H1 (cell line): ENCODE measurements at regions not wholly inside any gene's neighbourhood (a gene's known extent, or its start where the extent isn't known, plus 50 kb on each side); places are given as distances from the start of the nearest gene placed in this dataset.

Experiments
- CTCF ChIA-PET: fragments of 300-600 bp; sonication (Branson Sonifier 250); formaldehyde crosslinking; loops from one replicate; lab custom pipeline; 2021; ENCODE audit not compliant: partially characterized antibody; lab: Charles Lee
- POLR2A ChIA-PET: fragments of 300-600 bp; sonication (Branson Sonifier 250); formaldehyde crosslinking; loops from one replicate; lab custom pipeline; 2021; ENCODE audit warnings: inconsistent platforms; ENCODE audit not compliant: partially characterized antibody; lab: Charles Lee
- DNase-seq, 2 experiments: peaks; one replicate each; pipeline versions ENCODE4 v3.0.0 to v3.0.0-alpha.2; 2010 to 2022; ENCODE audit warnings: low spot score in 2 of 2, low read depth in 1 of 2, mixed read lengths in 1 of 2
- FAIRE-seq: peaks from 2 replicates; lab custom pipeline; 2011; peaks lifted over from hg19 to GRCh38; lab: Jason Lieb, UNC
- H2AFZ ChIP-seq: 2 replicates; pipeline ENCODE4 v1.8.1; 2012; ENCODE audit warnings: low read length, inconsistent platforms
- H2AK5ac ChIP-seq: 2 replicates; pipeline ENCODE4 v1.6.1; 2013; ENCODE audit warnings: low read depth, low read length
- H2BK120ac ChIP-seq: replicated peaks from 2 replicates; pipeline ENCODE3; 2013; ENCODE audit warnings: low read depth, low read length, inconsistent platforms
- H2BK12ac ChIP-seq: 2 replicates; pipeline ENCODE4 v1.6.1; 2013; ENCODE audit warnings: low read depth, low read length
- H2BK15ac ChIP-seq: 2 replicates; pipeline ENCODE4 v1.6.1; 2013; ENCODE audit warnings: low read length
- H2BK20ac ChIP-seq: 2 replicates; pipeline ENCODE4 v1.6.1; 2013; ENCODE audit warnings: low read length
- H2BK5ac ChIP-seq: 2 replicates; pipeline ENCODE4 v1.6.1; 2013; ENCODE audit warnings: low read depth, low read length
- H3K14ac ChIP-seq: 2 replicates; pipeline ENCODE4 v1.6.1; 2013; ENCODE audit warnings: inconsistent platforms; ENCODE audit not compliant: insufficient read length
- H3K18ac ChIP-seq: 2 replicates; pipeline ENCODE4 v1.6.1; 2013; ENCODE audit warnings: low read length; ENCODE audit errors: extremely low read depth
- H3K23ac ChIP-seq: 2 replicates; pipeline ENCODE4 v1.6.1; 2013; ENCODE audit warnings: inconsistent platforms; ENCODE audit not compliant: insufficient read length
- H3K23me2 ChIP-seq: 2 replicates; pipeline ENCODE4 v1.6.1; 2013; ENCODE audit warnings: low read depth, low read length
- H3K27ac ChIP-seq: 2 replicates; pipeline ENCODE4 v1.6.1; 2011; ENCODE audit warnings: low read depth, low read length, inconsistent platforms
- H3K27me3 ChIP-seq, 4 experiments: replicated peaks in 1 of 4; 1 replicate in 1 of 4; 2 replicates in 3 of 4; pipeline versions ENCODE4 v1.6.1 to v1.8.1; 2011 to 2013; ENCODE audit warnings: low read length in 3 of 4, mild to moderate bottlenecking in 3 of 4, inconsistent platforms in 2 of 4, mixed read lengths in 2 of 4, moderate library complexity in 1 of 4; ENCODE audit not compliant: control insufficient read depth in 3 of 4, insufficient read depth in 3 of 4; ENCODE audit errors: extremely low read depth in 1 of 4
- H3K36me3 ChIP-seq, 4 experiments: 2 replicates each; pipeline versions ENCODE4 v1.6.1 to v1.8.1; 2011 to 2013; ENCODE audit warnings: mild to moderate bottlenecking in 4 of 4, low read length in 3 of 4, moderate library complexity in 2 of 4, control low read depth in 1 of 4, inconsistent platforms in 1 of 4; ENCODE audit not compliant: insufficient read depth in 4 of 4, control insufficient read depth in 2 of 4
- H3K4ac ChIP-seq: replicated peaks from 2 replicates; pipeline ENCODE3; 2013; ENCODE audit warnings: low read length, low read depth, mixed read lengths, inconsistent platforms; ENCODE audit not compliant: insufficient read length
- H3K4me1 ChIP-seq, 4 experiments: replicated peaks in 1 of 4; 1 replicate in 1 of 4; 2 replicates in 3 of 4; pipeline versions ENCODE4 v1.6.1 to v1.8.1; 2011 to 2013; ENCODE audit warnings: low read length in 3 of 4, inconsistent platforms in 2 of 4, mixed read lengths in 1 of 4; ENCODE audit not compliant: insufficient read depth in 4 of 4, control insufficient read depth in 3 of 4
- H3K4me2 ChIP-seq, 2 experiments: 2 replicates each; pipeline versions ENCODE4 v1.6.1 to v1.8.1; 2011 to 2013; ENCODE audit warnings: low read depth in 2 of 2, low read length in 2 of 2, control low read depth in 1 of 2, inconsistent platforms in 1 of 2, mild to moderate bottlenecking in 1 of 2; ENCODE audit not compliant: insufficient read depth in 1 of 2
- H3K4me3 ChIP-seq, 4 experiments: fragments of 200-600, 300-600 bp in 1 of 4; sonication (generic), shearing (Covaris generic), sonication (Bioruptor Twin) in 1 of 4; 2 replicates each; pipeline versions ENCODE4 v1.5.1 to v1.8.1; 2011 to 2016; ENCODE audit warnings: low read length in 4 of 4, low read depth in 3 of 4, control low read depth in 2 of 4, inconsistent platforms in 2 of 4, mild to moderate bottlenecking in 2 of 4, mixed read lengths in 1 of 4, moderate library complexity in 1 of 4; ENCODE audit not compliant: insufficient read depth in 2 of 4; ENCODE audit errors: extremely low read depth in 1 of 4
- H3K56ac ChIP-seq: replicated peaks from 2 replicates; pipeline ENCODE3; 2013; ENCODE audit warnings: low read depth, mild to moderate bottlenecking, mixed read lengths, low read length, inconsistent platforms; ENCODE audit not compliant: insufficient read length
- H3K79me1 ChIP-seq: 2 replicates; pipeline ENCODE4 v1.6.1; 2013; ENCODE audit warnings: low read depth, low read length, control low read depth
- H3K79me2 ChIP-seq, 2 experiments: 2 replicates each; pipeline versions ENCODE4 v1.6.1 to v1.8.1; 2012 to 2013; ENCODE audit warnings: low read length in 2 of 2, mild to moderate bottlenecking in 2 of 2, inconsistent platforms in 1 of 2; ENCODE audit not compliant: insufficient read depth in 2 of 2, control insufficient read depth in 1 of 2
- H3K9ac ChIP-seq, 4 experiments: replicated peaks in 1 of 4; 1 replicate in 1 of 4; 2 replicates in 3 of 4; pipeline versions ENCODE4 v1.6.1 to v1.8.1; 2011 to 2013; ENCODE audit warnings: low read depth in 3 of 4, low read length in 3 of 4, control low read depth in 2 of 4, mild to moderate bottlenecking in 2 of 4, moderate library complexity in 2 of 4, inconsistent platforms in 1 of 4; ENCODE audit errors: extremely low read depth in 1 of 4
- H3K9me3 ChIP-seq, 2 experiments: 2 replicates each; pipeline versions ENCODE4 v1.6.1 to v1.8.1; 2012 to 2013; ENCODE audit warnings: mild to moderate bottlenecking in 2 of 2, moderate library complexity in 2 of 2, control low read depth in 1 of 2, inconsistent platforms in 1 of 2, low read depth in 1 of 2, low read length in 1 of 2, mixed read lengths in 1 of 2; ENCODE audit not compliant: insufficient read depth in 2 of 2
- H4K20me1 ChIP-seq, 2 experiments: replicated peaks in 1 of 2; 2 replicates each; pipeline versions ENCODE3 to v1.8.1; 2011 to 2013; ENCODE audit warnings: inconsistent platforms in 2 of 2, low read length in 2 of 2, mild to moderate bottlenecking in 1 of 2; ENCODE audit not compliant: insufficient read depth in 2 of 2, control insufficient read depth in 1 of 2
- H4K5ac ChIP-seq: 2 replicates; pipeline ENCODE4 v1.6.1; 2013; ENCODE audit warnings: low read length, low read depth, mixed read lengths, inconsistent platforms; ENCODE audit not compliant: insufficient read length
- H4K8ac ChIP-seq: 2 replicates; pipeline ENCODE4 v1.8.0; 2013; ENCODE audit warnings: mild to moderate bottlenecking, moderate library complexity, low read length, inconsistent platforms; ENCODE audit not compliant: insufficient read depth; ENCODE audit errors: extremely low read depth
- H4K91ac ChIP-seq: replicated peaks from 2 replicates; pipeline ENCODE3; 2013; ENCODE audit warnings: low read length, mixed read lengths, inconsistent platforms; ENCODE audit not compliant: insufficient read length
- BCL11A ChIP-seq, 2 experiments: IDR thresholded peaks; one replicate each; pipeline ENCODE4 v1.6.1; 2011; ENCODE audit warnings: low read depth in 2 of 2, low read length in 2 of 2, mild to moderate bottlenecking in 2 of 2
- CBX5 ChIP-seq: fragments of 300-800, 300-1000 bp; sonication (generic); IDR thresholded peaks from 2 replicates; pipeline ENCODE4 v1.7.1; 2016; ENCODE audit warnings: antibody characterized with exemption, low read length, low read depth
- CHD2 ChIP-seq: IDR thresholded peaks from 2 replicates; pipeline ENCODE4 v1.6.1; 2012; ENCODE audit warnings: low read length, improper control_type of control experiment
- CTBP2 ChIP-seq: IDR thresholded peaks from 2 replicates; pipeline ENCODE4 v1.7.0; 2011; ENCODE audit warnings: borderline replicate concordance, mild to moderate bottlenecking, moderate library complexity, mixed read lengths, low read length; ENCODE audit not compliant: insufficient read depth, insufficient read length
- EGR1 ChIP-seq: IDR thresholded peaks from 2 replicates; pipeline ENCODE4 v1.6.1; 2011; ENCODE audit warnings: low read depth, low read length, borderline replicate concordance
- GABPA ChIP-seq: IDR thresholded peaks from 2 replicates; pipeline ENCODE4 v1.6.1; 2011; ENCODE audit warnings: mild to moderate bottlenecking, low read length, moderate library complexity, borderline replicate concordance; ENCODE audit not compliant: insufficient read depth
- HDAC6 ChIP-seq: IDR thresholded peaks from one replicate; pipeline ENCODE4 v1.7.1; 2012; ENCODE audit warnings: low read depth, mild to moderate bottlenecking, inconsistent platforms, low read length, moderate library complexity
- NRF1 ChIP-seq: IDR thresholded peaks from 2 replicates; pipeline ENCODE4 v1.6.1; 2011; ENCODE audit warnings: mild to moderate bottlenecking, low read depth, low read length, improper control_type of control experiment
- POLR2A ChIP-seq, 2 experiments: IDR thresholded peaks; 1 replicate in 1 of 2; 2 replicates in 1 of 2; pipeline ENCODE4 v1.6.1; 2011; ENCODE audit warnings: low read depth in 2 of 2, low read length in 2 of 2, mild to moderate bottlenecking in 2 of 2; ENCODE audit errors: control extremely low read depth in 1 of 2
- POU5F1 ChIP-seq: IDR thresholded peaks from 2 replicates; pipeline ENCODE4 v1.6.1; 2011; ENCODE audit warnings: low read depth, mild to moderate bottlenecking, low read length, moderate library complexity
- RBBP5 ChIP-seq: IDR thresholded peaks from 2 replicates; pipeline ENCODE4 v1.7.1; 2012; ENCODE audit warnings: low read depth, mild to moderate bottlenecking, inconsistent platforms, low read length, moderate library complexity, borderline replicate concordance
- RXRA ChIP-seq: IDR thresholded peaks from 2 replicates; pipeline ENCODE4 v1.6.1; 2011; ENCODE audit warnings: low read depth, mild to moderate bottlenecking, low read length, moderate library complexity; ENCODE audit not compliant: insufficient read depth
- SIX5 ChIP-seq: IDR thresholded peaks from 2 replicates; pipeline ENCODE4 v1.6.1; 2011; ENCODE audit warnings: mild to moderate bottlenecking, low read depth, low read length
- TBP ChIP-seq: IDR thresholded peaks from 2 replicates; pipeline ENCODE4 v1.6.1; 2011; ENCODE audit warnings: low read depth, low read length, improper control_type of control experiment
- ZNF274 ChIP-seq: IDR thresholded peaks from 2 replicates; pipeline ENCODE4 v1.7.0; 2012; ENCODE audit warnings: low read length, borderline replicate concordance; ENCODE audit errors: extremely low read depth
- WGBS, 2 experiments: shearing (Covaris generic) in 1 of 2; methylation state at CpG; one replicate each; pipeline versions ENCODE4 v1.1.6 to v1.1.7; 2013 to 2015; ENCODE audit warnings: low lambda C conversion rate in 2 of 2, mixed read lengths in 2 of 2, inconsistent platforms in 1 of 2, low coverage in 1 of 2, missing lambda C conversion rate in 1 of 2; ENCODE audit not compliant: insufficient replicate concordance in 2 of 2, insufficient coverage in 1 of 2, insufficient read length in 1 of 2; ENCODE audit errors: extremely low coverage in 1 of 2, missing lambda C conversion rate in 1 of 2; 5-methylcytosine and 5-hydroxymethylcytosine counted together

- no peak overlapping the region for H3K4me2 ChIP-seq
- H3K4ac ChIP-seq = no peak overlapping the region
- H3K14ac ChIP-seq = no peak overlapping the region
- H4K8ac ChIP-seq = no peak overlapping the region
- no peak overlapping the region for H2BK15ac ChIP-seq
- no peak overlapping the region for H3K27ac ChIP-seq
- no peaks in the 10 kb centered on the region for H3K27me3 ChIP-seq
- H3K18ac ChIP-seq = no peak overlapping the region
- H3K4me1 ChIP-seq = no peaks in the 10 kb centered on the region
- no peak overlapping the region for H3K56ac ChIP-seq
- POLR2A ChIA-PET = no interaction called here
- H2BK20ac ChIP-seq = no peak overlapping the region
- DNase-seq = no peak
- H3K23ac ChIP-seq = no peak overlapping the region
- H3K79me2 ChIP-seq = no peaks in the 10 kb centered on the region
- H3K23me2 ChIP-seq = peaks cover 2% of the 10 kb centered on the region; the same call in 1 of the 2 replicates
- H4K20me1 ChIP-seq = no peaks in the 10 kb centered on the region
- CTCF ChIA-PET = no interaction called here
- H2AK5ac ChIP-seq = no peak overlapping the region
- no peak for FAIRE-seq
- WGBS, 2 experiments = 90% methylated on average over 7 of the region's 7 CpGs; no CpG with 5 or more reads in 1 of the 2 experiments
- no peaks in the 10 kb centered on the region for H3K9me3 ChIP-seq
- H2BK5ac ChIP-seq = no peak overlapping the region
- no peak overlapping the region; a peak in 1 of 7 replicates for H3K9ac ChIP-seq
- H2AFZ ChIP-seq = no peak overlapping the region
- H2BK120ac ChIP-seq = no peak overlapping the region
- no peaks in the 10 kb centered on the region for H3K79me1 ChIP-seq
- no peak overlapping the region for H4K91ac ChIP-seq
- no peak overlapping the region for H4K5ac ChIP-seq
- H3K36me3 ChIP-seq = no peaks in the 10 kb centered on the region
- no peak overlapping the region for H2BK12ac ChIP-seq
- H3K4me3 ChIP-seq = no peak overlapping the region
- TF ChIP-seq RBBP5 (no peak), HDAC6 (no peak), GABPA (no peak), BCL11A (IDR thresholded peaks at IDR 0.05; ENCODE audit: low read depth in 2 of 2, low read length in 2 of 2) (no peak), CTBP2 (no peak), EGR1 (no peak), CBX5 (no peak), SIX5 (no peak), CHD2 (no peak), TBP (no peak), ZNF274 (no peak), NRF1 (no peak), RXRA (no peak), POU5F1 (no peak), POLR2A (IDR thresholded peaks at IDR 0.05; ENCODE audit: control extremely low read depth in 1 of 2, low read depth in 2 of 2, low read length in 2 of 2) (no peak)
These were observed 73.9 kb downstream of the RMI1 start for GRCh38 chr9:84054341-84055010.
